HG03521 (cell line): ENCODE measurements at regions not wholly inside any gene's neighbourhood (a gene's known extent, or its start where the extent isn't known, plus 50 kb on each side); places are given as distances from the start of the nearest gene placed in this dataset.
"Not testable (repeated sequence)": the region's sequence is repeated elsewhere in the genome, so short reads cannot be mapped to it uniquely, and the experiment has no call there.

Experiments
- ATAC-seq: cut with Tn5 transposase; IDR thresholded peaks from one replicate; pipeline ENCODE4 v1.9.1; 2021; ENCODE audit warnings: mild to moderate bottlenecking, moderate library complexity; ENCODE audit not compliant: unreplicated experiment

DNA sequence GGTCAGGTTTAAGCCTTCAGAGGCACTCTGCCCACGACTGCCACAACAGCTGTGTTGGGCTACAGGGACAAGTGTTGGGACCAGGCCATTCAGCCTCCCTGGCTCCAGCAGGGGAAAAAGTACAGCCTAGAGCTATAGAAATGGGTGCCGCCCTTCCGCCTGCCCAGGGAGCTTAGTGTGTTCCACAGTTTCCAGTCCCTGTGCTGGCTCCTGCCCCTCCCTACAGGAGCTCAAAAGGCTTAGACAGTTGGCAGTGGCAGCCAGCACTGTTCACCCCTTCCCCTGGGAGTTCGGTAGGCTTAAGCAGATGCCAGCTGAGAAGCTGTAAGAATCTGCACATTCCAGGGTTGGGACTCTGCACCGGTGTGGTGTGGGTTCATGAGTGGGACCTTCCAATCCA is 408.2 kb upstream of the INTU start:
- no peak for ATAC-seq

DNA sequence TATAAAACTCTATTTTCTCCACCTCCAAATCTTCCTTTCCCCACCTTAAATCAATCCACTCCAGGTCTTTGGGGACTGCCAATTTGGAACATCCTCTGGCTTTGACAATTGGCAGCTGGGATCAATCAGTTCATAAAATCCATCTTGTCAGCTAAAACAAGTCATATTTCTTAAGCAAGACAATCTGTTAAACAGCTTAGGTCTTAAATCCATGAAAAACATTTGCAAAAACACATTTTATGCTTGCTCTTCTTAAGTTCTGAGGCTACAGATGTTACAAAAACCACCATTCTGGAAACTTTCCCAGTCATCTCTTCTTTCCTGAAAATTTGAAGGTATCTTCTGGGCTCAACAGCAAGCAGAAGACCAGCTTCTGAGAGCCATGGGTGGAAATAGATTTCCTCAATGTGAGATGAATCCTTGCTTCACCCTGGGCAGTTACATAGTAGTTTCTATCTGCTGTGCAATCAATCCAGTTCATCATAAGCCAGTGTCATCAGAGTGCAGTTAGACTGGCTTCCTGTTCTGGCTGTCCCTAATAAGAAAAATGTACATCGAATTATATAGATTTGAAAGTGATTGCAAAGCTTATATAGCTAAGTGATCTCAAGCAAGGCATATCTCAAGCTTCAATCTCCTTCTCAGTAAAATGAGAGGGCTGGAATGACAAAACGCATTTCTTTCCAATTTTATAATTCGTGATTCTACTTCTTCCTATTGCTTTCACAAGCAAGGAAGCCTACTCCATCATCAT is 402.7 kb upstream of the INTU start:
- no peak for ATAC-seq

DNA sequence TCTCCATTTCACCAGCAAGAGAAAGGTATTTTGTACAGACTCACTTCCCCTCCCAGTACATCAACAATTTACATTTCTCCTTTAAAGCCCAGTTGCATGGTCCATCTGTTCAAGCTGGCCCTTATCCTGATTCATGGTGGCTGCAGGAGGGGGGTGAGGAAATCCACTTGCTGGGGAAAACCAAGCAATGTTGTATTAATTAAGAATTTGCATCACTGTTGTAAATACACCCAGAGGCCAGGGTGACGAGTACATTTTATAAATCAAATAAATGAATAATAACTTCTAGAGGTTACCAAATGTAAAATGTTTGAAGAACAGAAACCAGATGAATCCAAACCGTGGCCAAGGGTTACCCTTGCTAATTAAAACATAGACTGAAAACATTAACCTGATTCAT is 395.9 kb upstream of the INTU start:
- no peak for ATAC-seq

DNA sequence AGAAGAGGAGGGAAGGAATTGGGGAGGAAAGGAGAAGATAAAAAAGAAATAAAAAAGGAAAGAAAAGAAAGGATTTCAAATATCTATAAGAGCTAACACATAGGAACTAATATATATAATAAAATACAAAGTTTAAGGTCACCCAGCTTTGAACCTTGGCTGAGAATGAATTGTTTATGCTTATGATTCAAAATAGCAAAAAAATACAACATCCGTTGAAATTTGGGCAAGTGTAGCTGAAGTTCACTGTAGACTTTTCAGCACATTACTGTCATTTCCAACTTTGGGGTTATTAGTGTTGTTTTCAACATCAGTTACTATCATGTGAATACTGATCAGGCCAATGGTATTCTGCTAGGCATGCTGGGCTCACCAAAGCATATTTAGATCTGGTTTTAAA is 395.2 kb upstream of the INTU start:
- no peak for ATAC-seq

DNA sequence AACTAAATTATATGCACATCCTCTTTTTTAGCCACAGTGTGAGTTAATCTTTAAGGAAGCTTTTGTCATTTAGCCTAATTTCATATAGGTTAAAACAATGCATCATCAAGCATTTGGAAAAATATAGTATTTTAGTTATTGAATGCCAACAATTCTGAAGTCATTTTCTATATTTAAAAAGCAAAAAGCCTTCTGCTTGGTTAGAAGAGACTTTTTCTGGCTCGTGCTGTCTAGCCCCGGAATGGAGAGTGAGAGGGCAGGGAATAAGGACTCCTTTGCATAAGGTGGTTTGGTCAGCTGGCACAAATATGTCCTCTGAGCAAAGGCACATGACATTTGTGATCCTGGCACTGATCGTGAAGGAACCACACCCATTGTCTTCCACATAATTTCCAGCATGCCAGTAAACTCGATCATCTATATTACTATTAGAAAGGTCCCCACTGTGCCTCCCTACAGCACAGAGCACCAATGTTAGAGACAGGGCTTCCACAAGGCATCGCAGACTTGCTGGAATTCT is 393.7 kb upstream of the INTU start:
- ATAC-seq, result no peak

DNA sequence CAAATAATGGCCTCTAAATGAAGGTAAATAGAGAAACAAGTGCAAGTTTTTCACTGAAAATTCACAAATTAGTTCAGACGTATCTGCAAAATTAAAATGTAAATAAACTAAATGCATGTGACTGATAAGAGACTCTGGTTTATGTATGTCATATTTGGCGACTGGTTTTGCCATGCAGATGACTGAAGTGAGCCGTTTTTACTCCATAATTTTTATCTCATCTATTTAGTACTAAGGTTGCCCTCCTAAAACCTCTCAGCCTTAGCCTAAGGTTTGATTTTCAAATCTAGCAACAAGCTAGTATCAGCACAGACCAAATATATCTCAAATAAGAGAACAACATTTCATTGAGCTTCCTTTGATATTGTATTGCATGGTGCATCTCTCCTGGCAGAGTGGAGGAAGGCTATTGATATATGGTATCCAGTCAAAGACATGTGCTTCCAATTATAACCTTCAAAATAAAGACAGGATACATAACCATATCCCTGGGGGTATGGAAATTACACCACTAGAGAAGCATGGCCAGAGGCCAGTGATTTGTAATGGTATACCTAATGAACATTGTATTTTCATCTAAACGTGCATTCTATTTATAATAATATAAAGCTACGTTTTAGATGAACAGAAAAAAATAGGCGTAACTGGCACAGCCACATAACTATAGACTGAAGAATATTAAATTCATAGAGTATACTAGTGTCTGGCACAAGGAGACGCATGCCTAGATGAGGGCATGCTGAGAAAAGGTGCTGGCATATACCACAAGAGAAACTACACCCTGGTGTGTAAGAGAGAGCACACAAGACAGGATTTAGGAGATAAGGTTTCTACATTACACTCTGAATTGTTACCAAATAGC is 392.6 kb upstream of the INTU start:
- ATAC-seq, result no peak

DNA sequence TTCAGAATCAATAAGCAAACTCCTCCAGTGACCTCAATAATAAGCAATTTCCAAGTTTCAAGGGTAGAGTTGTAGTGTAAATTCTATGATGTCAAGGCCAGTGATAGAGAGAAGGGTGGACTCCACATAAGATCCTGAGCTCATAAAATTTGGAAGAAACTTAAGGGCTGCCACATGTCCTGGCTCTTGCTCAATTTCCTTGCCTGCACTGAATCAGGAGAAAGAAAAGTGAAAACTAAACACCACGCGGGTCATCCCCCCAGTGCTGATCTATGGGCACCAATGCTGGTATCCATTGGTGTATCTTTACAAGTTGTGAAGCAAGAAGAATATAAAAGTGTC is 392.0 kb upstream of the INTU start:
- ATAC-seq, result no peak

DNA sequence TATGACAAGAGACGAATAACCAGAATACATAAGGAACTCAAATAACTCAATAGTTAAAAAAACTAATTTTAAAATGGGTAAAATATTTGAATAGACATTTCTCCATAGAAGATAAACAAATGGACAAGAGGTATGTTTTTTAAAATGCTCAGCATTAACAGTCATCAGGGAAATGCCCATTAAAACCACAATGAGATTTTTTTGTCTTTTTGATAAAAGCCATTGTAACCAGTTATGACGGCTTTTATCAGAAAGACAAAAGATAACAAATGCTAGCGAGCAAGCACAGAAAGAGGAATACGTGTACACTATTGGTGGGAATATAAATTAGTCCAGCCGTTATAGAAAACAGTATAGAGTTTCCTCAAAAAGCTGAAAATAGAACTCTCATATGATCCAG is 388.2 kb upstream of the INTU start:
- ATAC-seq, result no peak

DNA sequence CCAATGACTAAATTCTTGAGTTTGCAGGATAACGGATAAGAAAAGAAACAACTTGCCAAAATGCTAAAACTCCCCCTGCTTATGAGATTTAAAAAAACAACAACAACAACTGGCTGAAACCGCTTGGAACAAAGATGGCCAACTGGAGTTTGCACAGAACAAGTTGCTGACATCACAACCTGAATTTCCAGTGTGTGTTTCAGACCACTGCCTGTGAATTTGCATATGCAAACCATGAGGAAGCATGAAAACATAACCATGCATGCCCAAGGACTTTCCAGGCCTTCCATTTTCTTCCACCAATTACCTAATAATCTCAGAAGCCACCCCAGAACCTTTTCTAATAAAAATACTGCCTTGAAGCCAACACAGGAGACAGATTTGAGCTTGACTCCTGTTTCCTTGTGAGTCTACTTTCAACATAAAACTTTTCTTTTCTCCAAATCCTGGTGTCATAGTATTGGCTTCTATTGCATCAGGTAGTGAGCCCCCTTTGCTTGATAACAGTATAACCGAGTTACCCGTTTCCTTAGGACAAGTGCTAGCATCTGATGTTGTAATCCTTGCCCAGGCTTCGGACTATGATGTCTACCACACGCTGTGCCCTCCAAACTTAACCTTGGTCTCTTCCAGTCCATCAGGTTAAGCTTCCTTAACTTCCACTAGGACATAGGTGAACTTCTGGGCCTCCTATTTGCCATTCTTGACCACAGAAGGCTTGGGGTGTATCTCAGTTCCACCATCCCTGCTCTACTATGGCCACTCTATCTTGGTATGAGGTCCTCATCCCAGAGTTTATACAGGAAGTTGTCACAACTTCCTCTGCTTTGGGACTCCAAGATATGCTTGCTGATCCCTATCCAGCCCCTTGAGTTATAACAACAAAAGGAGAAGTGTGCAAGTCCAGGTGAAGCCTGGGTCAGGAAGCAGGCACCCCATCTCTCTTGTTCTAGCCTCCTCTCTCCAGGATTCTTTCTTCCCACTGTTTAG is 385.5 kb upstream of the INTU start:
- ATAC-seq, result no peak

DNA sequence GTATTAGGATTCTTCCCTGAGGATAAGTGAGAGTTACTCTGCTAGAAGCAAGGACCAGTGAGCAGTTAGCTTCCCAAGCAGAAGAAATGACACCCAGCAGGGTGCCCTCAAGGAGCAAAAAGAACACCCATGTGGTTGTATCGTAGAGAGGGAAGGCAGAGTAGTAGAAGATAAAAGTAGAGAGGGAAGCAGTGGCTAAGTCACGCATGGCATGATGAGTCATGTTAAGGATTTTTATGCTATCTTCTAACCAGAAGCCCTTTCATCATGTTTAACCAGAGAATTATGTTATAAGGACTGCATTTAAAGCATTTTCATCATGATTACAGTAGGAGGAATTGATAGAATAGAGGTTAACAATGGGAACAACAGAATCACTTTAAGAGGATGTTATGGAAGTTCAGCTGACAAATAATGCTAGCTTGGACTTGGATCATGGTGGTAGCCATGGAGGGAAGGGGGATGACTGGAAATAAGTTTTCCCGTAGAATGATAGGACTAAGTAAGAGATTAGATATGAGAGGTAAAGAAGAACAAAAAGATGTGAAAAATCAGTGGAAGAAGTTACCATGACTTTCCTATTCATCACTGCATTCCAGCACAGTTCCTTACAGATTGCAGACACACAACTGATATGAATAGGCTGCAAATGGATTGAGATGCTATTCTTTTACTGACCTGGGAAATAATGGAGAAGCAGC is 383.5 kb upstream of the INTU start:
- ATAC-seq, result no peak

DNA sequence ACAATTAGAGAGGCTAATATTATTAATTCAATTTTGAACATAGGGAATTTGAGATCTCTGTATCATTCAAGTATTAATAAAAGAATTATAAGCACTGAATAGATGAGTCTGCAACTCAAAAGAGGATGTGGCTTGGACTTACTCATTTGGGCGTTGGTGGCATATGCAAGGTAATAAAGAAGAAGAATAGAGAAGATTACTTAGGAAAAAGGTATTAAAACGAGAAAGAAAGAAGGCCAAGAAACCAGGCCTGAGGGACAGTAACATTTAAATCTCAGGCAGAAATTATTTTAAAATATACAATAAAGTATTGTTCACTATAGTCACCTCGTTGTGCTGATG is 383.0 kb upstream of the INTU start:
- ATAC-seq, result no peak

DNA sequence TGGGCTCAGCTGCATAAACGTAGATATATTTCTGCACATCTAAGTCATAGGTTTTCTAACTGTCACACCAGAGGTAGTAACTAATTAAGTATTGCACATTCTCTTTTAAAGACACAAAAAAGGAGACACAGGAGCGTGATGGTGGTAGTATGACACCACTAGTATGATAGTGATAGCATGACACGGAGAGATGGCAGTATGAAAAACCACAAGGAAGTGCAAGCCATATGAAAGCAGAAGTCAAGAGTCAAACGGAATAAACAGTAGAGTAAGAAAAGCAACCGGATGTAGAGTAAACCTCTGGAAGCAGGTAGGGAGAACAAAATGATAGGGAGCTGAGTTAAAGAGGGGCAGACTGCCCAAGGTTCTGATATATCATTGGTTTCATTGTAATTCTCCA is 382.2 kb upstream of the INTU start:
- no peak for ATAC-seq

DNA sequence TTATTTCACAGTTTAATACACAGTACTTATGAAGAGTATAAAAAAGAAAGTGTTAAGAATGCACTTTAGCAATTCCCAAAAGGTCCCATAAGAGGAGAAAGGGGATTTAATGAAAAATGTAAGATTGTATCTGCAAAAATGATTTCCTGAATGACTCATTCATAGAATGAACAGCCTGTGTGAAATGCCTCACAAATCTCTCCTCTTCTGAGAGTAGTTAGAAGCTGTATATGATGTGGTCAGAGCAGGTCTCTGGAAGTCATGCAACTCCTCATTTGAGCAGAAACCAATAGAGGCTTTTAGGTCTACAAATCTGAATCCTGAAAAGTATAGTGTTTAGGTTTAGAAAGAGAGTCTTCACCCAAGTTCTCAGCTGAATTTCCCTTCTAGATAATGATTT is 381.3 kb upstream of the INTU start:
- no peak for ATAC-seq

DNA sequence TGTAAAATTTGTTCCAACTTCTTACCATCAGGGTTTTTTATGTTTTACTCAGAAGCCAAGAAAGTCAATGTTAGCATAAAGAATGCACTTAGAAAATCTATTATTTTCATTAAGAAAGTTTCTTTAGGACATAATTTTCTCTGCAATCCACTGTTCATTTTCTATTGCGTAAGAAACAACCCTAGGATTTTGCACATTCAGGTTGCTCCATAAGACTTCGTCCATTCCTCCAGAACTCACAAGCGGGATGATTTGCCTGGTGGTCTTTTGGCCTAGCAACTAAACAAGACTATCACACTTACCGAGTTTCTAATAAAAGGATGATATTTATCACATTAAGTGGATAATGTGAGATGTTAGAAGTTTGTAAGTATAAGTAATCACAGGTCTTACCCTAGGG is 376.3 kb upstream of the INTU start:
- no peak for ATAC-seq

DNA sequence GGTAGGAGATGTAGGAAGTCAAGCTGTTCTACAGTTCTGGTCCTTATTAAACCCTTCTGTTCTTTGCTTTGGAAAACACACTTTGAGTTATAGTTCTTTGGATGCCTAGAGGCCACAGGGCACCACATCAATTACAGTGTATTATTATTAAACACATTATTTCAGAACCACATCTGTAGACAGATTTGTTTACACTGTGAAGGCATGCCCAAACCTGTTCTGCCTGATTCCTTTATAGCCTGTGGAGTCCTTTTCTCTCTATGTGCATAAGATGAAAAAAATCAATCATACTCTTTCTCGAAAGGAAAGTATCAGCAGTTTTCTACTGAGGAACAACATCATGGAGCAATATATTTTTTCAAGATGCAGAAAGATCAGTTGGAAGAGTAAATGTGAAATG is 371.3 kb upstream of the INTU start:
- no peak for ATAC-seq

DNA sequence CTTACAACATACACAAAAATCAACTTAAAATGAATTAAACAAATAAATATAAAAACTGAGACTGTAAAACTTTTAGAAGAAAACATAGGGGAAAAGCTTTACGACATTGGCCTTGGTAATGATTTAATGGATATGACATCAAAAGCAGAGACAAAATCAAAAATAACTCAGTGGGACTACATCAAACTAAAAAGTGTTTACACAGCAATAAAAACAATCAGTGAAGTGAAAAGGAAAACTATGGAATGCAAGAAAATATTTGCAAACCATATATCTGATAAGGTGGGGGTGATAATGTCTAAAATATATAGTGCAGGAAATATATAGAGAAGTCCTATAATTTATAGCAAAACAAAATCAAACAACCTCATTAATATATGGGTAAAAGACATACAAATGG is 364.4 kb upstream of the INTU start:
- ATAC-seq, result no peak

DNA sequence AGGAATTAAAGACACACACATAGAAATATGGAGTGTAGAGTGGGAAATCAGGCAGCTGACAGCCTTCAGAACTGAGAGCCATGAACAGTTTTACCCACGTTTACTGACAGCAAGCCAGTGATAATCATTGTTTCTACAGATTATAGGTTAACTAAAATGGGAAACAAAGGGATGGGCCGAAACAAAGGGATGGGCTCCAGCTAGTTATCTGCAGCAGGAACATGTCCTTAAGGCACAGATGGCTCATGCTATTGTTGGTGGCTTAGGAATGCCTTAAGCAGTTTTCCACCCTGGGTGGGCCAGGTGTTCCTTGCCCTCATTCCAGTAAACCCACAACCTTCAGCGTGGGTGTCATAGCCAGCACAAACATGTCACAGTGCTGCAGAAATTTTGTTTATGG is 355.7 kb upstream of the INTU start:
- ATAC-seq, result not testable (repeated sequence)

DNA sequence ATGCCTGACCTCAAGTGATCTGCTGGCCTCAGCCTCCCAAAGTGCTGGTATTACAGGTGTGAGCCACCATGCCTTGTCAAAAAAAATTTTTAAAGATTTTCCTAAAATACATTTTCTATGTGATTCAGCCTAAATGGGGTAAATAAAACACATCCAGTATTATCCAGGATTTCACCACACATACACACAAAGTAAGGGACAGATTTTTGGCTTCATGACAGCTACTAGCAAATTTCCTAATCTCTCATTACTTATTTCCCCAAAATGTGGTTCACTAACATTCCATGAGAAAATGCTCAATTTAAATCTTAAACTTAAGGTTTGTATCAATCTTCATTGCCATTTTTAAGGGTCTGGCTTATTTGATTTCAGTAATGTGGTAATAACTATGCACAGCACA is 348.5 kb upstream of the INTU start:
- ATAC-seq, result no peak

DNA sequence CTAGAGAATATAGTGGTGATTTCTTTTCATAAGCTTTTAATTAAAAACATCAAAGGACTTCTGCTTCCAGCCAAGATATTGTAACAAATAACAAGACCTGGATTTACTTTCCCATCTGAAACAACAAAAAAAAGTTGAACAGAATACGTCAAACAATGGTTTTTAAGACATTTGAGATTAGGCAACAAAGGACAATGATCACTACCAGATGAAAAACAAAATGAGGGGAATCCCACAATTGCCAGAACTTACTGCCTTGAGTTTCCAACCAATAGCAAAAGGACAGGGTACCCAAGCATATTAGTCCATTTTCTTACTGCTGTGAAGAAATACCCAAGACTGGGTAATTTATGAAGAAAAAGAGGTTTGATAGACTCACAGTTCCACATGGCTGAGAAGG is 341.4 kb upstream of the INTU start:
- ATAC-seq, result no peak

DNA sequence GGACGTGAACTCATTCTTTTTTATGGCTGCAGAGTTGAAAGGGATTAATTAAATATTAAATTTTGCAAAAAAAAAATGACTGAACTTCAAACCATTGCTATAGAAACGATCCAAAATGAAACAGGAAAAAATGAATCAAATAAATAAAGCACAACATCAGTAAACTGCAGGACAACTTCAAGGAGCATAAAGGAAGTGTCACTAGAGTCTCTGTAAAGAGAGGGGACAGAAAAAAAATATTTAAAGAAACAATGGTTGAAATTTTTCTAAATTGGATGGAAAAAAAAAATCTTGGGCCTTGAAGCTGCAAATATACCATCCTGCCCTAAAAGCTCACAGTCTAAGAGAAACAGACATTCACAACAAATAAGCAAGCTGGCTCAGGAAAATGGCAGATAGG is 339.3 kb upstream of the INTU start:
- ATAC-seq, result no peak

DNA sequence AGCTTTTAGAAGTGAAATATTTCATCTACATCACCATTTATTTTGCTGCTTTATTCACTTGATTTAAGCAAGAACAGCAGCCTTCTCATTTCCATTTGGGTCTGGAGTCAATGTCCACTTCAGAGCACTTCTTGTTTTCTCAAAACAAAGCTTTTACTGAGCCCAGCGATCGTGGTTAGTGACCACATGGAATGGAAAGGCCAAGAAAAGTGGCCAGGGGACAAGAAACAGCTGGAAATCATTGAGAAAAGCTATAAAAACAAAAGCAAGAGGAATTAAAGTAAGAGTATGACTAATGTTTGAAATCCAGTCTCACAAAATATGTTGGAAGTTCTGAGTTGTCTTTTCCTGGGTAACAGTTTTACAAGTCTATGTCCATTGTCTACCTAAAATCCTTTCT is 328.4 kb upstream of the INTU start:
- ATAC-seq, result no peak
